Left cardiac atrium (tissue), 4 donors: ENCODE measurements at regions not wholly inside any gene's neighbourhood (a gene's known extent, or its start where the extent isn't known, plus 50 kb on each side); places are given as distances from the start of the nearest gene placed in this dataset.
"Not testable (repeated sequence)": the region's sequence is repeated elsewhere in the genome, so short reads cannot be mapped to it uniquely, and the experiment has no call there.

Experiments
- ATAC-seq, 2 donors: fragments of 200-7000 bp; cut with Tn5 transposase; one replicate each; pipeline ENCODE4 v1.9.1; 2020; ENCODE audit warnings: mild to moderate bottlenecking in 2 of 2, moderate library complexity in 2 of 2
- DNase-seq: peaks from one replicate; pipeline ENCODE4 v3.0.0-alpha.2; 2020
- intact Hi-C, 2 donors: fragments of 100-400 bp; cut with DNase I; formaldehyde crosslinking; loops; one replicate each; pipeline versions ENCODE4 v1.14.1 to v1.15.1; 2022 to 2023
- donor health status: DM: no; HTN: yes; CAD: no.
- donor health status: DM: no; HTN: yes; CAD: no; lungs with severe emphysema.
- donor health status: DM: yes; HTN: yes; CAD: no.
- donor health status: Dilated cardiomyopathy.

- DNase-seq (no peak), ATAC-seq (no peak)
- intact Hi-C loops: no loop called here
These were observed 192.6 kb upstream of the POU1F1 start for GRCh38 chr3:87468938-87469337.

DNA sequence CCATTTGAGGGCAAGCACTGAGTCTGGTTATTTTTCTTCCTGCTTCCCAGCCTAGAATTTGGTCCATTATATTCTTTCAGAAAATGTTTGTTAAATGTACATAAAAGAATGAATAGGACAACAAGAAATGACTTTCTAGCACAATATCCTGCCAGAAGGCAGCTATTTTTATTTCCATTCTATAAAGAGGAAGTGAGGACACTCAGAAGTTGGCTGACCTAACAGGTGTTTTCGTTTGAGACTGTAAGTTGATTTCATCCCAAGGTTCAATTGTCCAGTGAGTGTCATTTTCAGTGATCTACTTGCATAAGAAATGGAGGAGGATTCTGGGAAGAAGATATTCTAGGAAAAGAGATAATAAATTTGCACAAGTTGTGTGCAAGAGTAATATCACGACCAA lies 191.9 kb upstream of the POU1F1 start:
- ATAC-seq (no peak), DNase-seq (no peak)
- intact Hi-C loops: no loop called here

DNA sequence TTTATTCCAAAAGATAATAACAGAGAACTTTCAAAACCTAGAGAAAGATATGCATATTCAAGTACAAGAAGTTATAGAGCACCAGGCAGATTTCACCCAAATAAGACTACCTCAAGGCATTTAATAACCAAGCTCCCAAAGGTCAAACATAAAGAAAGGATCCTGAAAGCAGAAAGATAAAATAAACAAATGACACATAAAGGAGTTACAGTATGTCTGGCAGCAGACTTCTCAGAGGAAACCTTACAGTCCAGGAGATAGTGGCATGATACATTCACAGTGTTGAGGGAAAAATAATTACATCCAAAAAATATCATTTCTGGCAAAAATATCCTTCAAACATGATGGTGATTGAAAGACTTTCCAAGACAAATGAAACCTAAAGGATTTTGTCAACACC lies 185.8 kb upstream of the POU1F1 start:
- DNase-seq (no peak), ATAC-seq (no peak)
- intact Hi-C loops: no loop called here

GRCh38 chr3:87461443-87461842 lies 185.1 kb upstream of the POU1F1 start:
- intact Hi-C loops: no loop called here
- ATAC-seq (no peak), DNase-seq (no peak)

GRCh38 chr3:87461036-87461435 lies 184.7 kb upstream of the POU1F1 start:
- no peak for ATAC-seq
- intact Hi-C loops: no loop called here
- DNase-seq: no peak

DNA sequence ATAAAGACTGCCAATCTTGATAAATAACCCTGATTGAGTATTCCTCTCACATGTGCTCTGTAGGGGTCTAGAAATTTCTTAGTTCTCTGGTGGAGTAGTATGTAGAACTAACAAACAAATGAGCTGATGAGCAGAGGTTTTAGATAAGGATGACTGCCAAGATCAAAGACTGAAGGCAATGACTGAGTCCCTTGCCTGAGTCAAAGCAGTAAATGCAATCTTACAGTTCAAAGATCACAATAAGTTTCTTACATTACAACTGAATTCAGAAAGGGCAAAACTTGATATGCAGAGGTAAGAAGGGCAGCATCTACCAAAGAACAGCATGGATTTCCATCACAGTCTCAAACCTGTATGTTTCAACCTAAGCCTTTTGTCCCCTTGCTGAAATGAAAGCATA lies 172.2 kb upstream of the POU1F1 start:
- DNase-seq: no peak
- intact Hi-C loops: no loop called here
- ATAC-seq: no peak

- no peak for ATAC-seq
- DNase-seq: no peak
- intact Hi-C loops: no loop called here
These were observed 170.5 kb upstream of the POU1F1 start for GRCh38 chr3:87446849-87447387.

- DNase-seq: no peak
- no peak for ATAC-seq
- intact Hi-C loops: no loop called here
These were observed 166.1 kb upstream of the POU1F1 start for GRCh38 chr3:87442470-87442869.

- DNase-seq (no peak), ATAC-seq (no peak)
- intact Hi-C loops: no loop called here
These were observed 161.4 kb upstream of the POU1F1 start for GRCh38 chr3:87437765-87438164.

DNA sequence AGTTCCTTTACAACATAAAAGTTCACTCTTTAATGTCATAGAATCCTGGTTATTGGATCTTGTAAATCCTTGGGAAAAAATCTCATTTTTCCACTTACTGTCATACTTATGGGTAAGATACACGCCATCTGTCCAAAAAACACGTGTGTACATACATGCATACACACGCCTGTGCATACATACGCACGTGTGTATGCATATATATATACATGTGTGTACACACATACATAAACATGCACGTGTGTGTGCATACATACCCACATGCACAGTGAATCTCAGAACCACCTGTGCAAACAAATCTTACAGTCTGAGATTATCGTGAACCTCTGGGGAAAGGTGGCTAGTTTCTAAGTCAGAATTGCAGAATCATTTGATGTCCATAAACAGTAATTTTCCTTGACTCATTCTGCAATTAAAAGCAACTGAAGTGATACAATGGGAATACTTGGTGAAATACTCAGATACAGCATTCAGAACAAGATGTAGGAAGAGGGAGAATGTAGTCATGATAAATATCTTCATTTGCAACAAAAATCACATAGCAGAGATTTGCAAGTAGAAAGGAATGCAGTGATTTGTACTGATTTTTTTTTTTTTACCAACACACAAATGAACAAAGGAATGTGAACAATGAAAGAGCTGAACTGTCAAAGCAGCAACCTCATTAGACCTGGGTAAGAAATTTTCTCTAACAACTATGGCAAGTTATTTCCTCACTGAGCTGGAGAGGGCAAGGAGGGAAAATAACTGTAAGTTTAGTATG lies 160.6 kb upstream of the POU1F1 start:
- DNase-seq (no peak), ATAC-seq (no peak)
- intact Hi-C loops: no loop called here

GRCh38 chr3:87435926-87436620 lies 159.7 kb upstream of the POU1F1 start:
- intact Hi-C loops: no loop called here
- DNase-seq (no peak), ATAC-seq (no peak)

DNA sequence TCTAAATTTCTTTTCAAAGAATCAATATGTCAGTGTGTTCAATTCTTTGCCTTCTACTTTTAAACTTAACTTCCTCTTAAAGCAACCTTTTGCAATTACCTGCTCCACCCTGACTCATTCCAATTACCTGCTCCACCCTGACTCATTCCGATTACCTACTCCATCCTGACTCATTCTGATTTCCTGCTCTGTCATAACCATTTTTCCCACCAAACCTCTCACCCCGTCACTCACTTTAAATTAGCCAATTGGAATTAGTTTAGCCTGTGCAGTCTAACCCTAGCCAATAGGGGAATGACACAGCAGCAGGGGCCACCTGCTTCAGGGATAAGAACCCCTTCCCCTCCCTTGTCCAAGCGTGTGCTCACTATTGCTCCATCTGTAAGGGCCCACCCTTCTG lies 157.1 kb upstream of the POU1F1 start:
- DNase-seq, intact Hi-C loops, ATAC-seq: not testable (repeated sequence)

- no peak for ATAC-seq
- no peak for DNase-seq
- intact Hi-C loops: no loop called here
These were observed 150.5 kb upstream of the POU1F1 start for GRCh38 chr3:87426918-87427317.

DNA sequence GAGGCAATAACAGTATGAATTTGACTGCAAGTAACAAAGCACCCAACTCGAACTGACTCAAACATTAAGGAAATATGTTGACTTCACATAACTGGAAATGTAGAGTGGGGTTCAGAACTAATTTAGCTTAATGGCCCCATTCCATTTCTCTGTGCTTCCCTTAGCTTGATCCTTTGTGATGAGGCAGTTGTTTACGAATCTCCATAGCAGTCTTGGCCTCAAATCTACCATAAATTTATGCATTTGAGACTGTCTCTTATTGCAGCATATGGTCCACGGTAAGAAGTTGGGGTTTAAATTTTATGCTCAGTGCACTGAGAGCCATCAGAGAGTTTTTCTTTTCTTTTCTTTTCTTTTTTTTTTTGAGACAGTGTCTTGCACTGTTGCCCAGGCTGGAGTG lies 148.7 kb upstream of the POU1F1 start:
- DNase-seq (no peak), ATAC-seq (no peak)
- intact Hi-C loops: no loop called here

DNA sequence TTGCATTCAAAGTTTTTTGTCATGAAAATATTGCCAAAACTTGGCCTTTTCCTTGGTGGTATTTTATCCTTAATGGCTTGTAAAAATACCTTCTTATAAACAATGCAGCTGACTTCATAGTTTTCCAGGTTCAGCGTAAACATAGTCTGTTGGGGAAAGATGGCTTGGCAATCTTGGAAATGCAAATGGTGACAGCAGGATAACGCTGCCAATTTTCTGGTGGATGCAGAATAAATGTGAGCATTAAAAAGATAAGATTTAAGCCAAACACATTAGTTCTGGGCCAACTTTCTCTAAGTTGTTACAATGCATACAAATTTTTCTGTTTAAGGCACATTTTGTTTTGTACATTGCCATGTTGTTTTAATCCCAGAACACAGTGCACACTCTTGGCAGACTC lies 147.0 kb upstream of the POU1F1 start:
- ATAC-seq (no peak), DNase-seq (no peak)
- intact Hi-C loops: no loop called here

- intact Hi-C loops: no loop called here
- no peak for DNase-seq
- no peak for ATAC-seq
These were observed 145.9 kb upstream of the POU1F1 start for GRCh38 chr3:87422333-87422732.

GRCh38 chr3:87420171-87420570 lies 143.8 kb upstream of the POU1F1 start:
- intact Hi-C loops: no loop called here
- no peak for ATAC-seq
- DNase-seq: no peak

- ATAC-seq (no peak), DNase-seq (no peak)
- intact Hi-C loops: no loop called here
These were observed 137.9 kb upstream of the POU1F1 start for GRCh38 chr3:87414271-87414670.

DNA sequence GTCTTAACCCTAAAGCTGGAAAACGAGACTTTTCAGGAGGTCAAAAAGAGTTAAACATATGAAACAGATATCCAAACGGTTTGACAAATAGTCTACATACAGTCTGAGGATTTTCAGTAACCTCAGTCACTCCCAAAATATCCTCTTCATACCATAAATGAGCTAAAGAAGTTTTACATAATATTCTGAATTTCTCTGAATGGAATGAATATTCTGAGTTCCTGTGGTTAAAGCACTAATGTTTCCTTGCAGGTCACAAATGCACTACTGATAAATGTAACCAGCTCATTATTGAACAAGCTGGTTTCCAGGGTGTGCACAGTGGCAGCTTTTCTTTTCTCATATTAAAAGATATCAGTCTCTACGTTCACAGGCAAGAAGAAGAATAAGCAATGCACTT lies 137.4 kb upstream of the POU1F1 start:
- intact Hi-C loops: no loop called here
- no peak for ATAC-seq
- no peak for DNase-seq

DNA sequence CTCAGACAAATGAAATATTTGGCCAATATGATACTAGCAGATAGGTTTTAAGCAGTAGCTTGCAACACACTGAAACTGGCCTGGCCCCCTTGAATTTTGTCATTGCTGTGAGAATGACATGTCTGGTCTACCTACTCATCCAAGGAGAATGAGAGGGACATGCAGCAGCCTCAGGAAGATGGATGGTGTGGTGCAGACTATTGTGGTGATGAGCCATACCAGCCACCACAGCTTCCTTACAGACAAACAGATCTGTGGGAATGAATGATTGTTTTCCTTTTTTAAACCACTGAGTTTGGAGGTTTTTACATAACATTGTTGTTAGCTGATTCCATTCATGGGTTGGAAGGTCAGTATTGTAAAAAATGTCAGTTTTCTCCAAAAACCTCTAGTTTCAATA lies 133.7 kb upstream of the POU1F1 start:
- DNase-seq: no peak
- intact Hi-C loops: no loop called here
- ATAC-seq: no peak
